RWPE2 (cell line): ENCODE measurements at regions not wholly inside any gene's neighbourhood (a gene's known extent, or its start where the extent isn't known, plus 50 kb on each side); places are given as distances from the start of the nearest gene placed in this dataset.
"Not testable (repeated sequence)": the region's sequence is repeated elsewhere in the genome, so short reads cannot be mapped to it uniquely, and the experiment has no call there.

Experiments used
- ATAC-seq: fragments of 200-7000 bp; cut with Tn5 transposase; 3 replicates; pipeline ENCODE4 v1.9.1; 2021; ENCODE audit warnings: low read depth
- DNase-seq: peaks from one replicate; pipeline ENCODE4 v3.0.0-alpha.2; 2020; ENCODE audit warnings: low spot score
- H3K27ac ChIP-seq: fragments of 450-650 bp; 2 replicates; pipeline ENCODE4 v1.5.1; 2017; ENCODE audit warnings: mild to moderate bottlenecking; ENCODE audit not compliant: poor library complexity, severe bottlenecking
- H3K27me3 ChIP-seq: fragments of 250-450 bp; sonication (Bioruptor Pico); 2 replicates; pipeline ENCODE4 v1.5.1; 2021; ENCODE audit warnings: mild to moderate bottlenecking, moderate library complexity; ENCODE audit not compliant: insufficient read depth, poor library complexity, severe bottlenecking
- H3K36me3 ChIP-seq: fragments of 250-450 bp; sonication (Bioruptor Pico); 2 replicates; pipeline ENCODE4 v1.5.1; 2020; ENCODE audit warnings: low read depth, mild to moderate bottlenecking, moderate library complexity
- H3K4me1 ChIP-seq: fragments of 250-450 bp; sonication (Bioruptor Pico); 2 replicates; pipeline ENCODE4 v1.5.1; 2021; ENCODE audit warnings: mild to moderate bottlenecking, moderate library complexity; ENCODE audit not compliant: insufficient read depth, poor library complexity, severe bottlenecking
- H3K4me3 ChIP-seq: fragments of 250-450 bp; sonication (Bioruptor Pico); 2 replicates; pipeline ENCODE4 v1.5.1; 2021; ENCODE audit warnings: mild to moderate bottlenecking, moderate library complexity; ENCODE audit not compliant: severe bottlenecking
- H3K9me3 ChIP-seq: fragments of 250-450 bp; sonication (Bioruptor Pico); 2 replicates; pipeline ENCODE4 v1.5.1; 2021; ENCODE audit warnings: mild to moderate bottlenecking, moderate library complexity; ENCODE audit not compliant: severe bottlenecking
- TF ChIP-seq, protein P1 (sequence below): fragments of 450-650 bp; IDR thresholded peaks from one replicate; pipeline ENCODE4 v1.5.1; 2017; ENCODE audit warnings: mild to moderate bottlenecking, moderate library complexity; ENCODE audit not compliant: poor library complexity, severe bottlenecking

- Histone ChIP-seq H3K27me3 (no peaks in the 10 kb centered on the region), H3K4me3 (no peak overlapping the region), H3K36me3 (no peaks in the 10 kb centered on the region), H3K9me3 (peaks cover 3% of the 10 kb centered on the region), H3K27ac (no peak overlapping the region), H3K4me1 (no peaks in the 10 kb centered on the region)
- DNase-seq, result no peak
- ATAC-seq, result no peak
- TF ChIP-seq, protein P1, sequence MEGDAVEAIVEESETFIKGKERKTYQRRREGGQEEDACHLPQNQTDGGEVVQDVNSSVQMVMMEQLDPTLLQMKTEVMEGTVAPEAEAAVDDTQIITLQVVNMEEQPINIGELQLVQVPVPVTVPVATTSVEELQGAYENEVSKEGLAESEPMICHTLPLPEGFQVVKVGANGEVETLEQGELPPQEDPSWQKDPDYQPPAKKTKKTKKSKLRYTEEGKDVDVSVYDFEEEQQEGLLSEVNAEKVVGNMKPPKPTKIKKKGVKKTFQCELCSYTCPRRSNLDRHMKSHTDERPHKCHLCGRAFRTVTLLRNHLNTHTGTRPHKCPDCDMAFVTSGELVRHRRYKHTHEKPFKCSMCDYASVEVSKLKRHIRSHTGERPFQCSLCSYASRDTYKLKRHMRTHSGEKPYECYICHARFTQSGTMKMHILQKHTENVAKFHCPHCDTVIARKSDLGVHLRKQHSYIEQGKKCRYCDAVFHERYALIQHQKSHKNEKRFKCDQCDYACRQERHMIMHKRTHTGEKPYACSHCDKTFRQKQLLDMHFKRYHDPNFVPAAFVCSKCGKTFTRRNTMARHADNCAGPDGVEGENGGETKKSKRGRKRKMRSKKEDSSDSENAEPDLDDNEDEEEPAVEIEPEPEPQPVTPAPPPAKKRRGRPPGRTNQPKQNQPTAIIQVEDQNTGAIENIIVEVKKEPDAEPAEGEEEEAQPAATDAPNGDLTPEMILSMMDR, result no peak
These were observed 2115.3 kb downstream of the TP53TG3F start for GRCh38 chr16:35574454-35575431.

- no peaks in the 10 kb centered on the region for H3K4me1 ChIP-seq
- peaks cover 3% of the 10 kb centered on the region for H3K9me3 ChIP-seq
- DNase-seq (no peak), ATAC-seq (no peak)
- TF ChIP-seq, protein P1, result no peak
- H3K27me3 ChIP-seq, result no peaks in the 10 kb centered on the region
- H3K36me3 ChIP-seq, result no peaks in the 10 kb centered on the region
- no peak overlapping the region for H3K27ac ChIP-seq
- no peak overlapping the region for H3K4me3 ChIP-seq
These were observed 2116.0 kb downstream of the TP53TG3F start for GRCh38 chr16:35575432-35575821.

- DNase-seq, result no peak
- no peak overlapping the region for H3K27ac ChIP-seq
- peaks cover 5% of the 10 kb centered on the region for H3K9me3 ChIP-seq
These were observed 2126.0 kb downstream of the TP53TG3F start for GRCh38 chr16:35585411-35585810.

DNA sequence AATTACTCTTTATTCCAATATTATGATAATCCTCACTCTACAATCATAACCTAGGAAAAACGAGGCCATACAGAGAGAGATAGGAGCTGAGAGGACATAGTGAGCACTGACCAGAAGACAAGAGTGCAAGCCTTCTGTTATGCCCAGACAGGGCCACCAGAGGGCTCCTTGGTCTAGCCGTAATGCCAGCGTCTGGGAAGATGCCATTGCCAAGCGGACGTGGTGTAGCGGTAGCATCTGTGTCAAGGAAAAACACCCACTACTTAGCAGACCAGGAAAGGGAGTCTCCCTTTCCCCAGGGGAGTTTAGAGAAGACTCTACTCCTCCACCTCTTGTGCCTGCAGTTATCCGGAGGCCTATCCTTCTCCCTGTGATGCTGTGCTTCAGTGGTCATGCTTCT is 2131.5 kb downstream of the TP53TG3F start:
- H3K36me3 ChIP-seq, DNase-seq, H3K27me3 ChIP-seq, H3K4me1 ChIP-seq, H3K9me3 ChIP-seq, H3K27ac ChIP-seq, H3K4me3 ChIP-seq, ATAC-seq: not testable (repeated sequence)
- TF ChIP-seq, protein P1, result peak; percentile 39

More at GRCh38 chr16:35585411-35585810, 2126.0 kb downstream of the TP53TG3F start:
- no peak for ATAC-seq
- H3K4me3 ChIP-seq, result no peak overlapping the region
- no peaks in the 10 kb centered on the region for H3K27me3 ChIP-seq
- H3K4me1 ChIP-seq, result no peaks in the 10 kb centered on the region
- TF ChIP-seq, protein P1, result no peak
- H3K36me3 ChIP-seq, result no peaks in the 10 kb centered on the region

DNA sequence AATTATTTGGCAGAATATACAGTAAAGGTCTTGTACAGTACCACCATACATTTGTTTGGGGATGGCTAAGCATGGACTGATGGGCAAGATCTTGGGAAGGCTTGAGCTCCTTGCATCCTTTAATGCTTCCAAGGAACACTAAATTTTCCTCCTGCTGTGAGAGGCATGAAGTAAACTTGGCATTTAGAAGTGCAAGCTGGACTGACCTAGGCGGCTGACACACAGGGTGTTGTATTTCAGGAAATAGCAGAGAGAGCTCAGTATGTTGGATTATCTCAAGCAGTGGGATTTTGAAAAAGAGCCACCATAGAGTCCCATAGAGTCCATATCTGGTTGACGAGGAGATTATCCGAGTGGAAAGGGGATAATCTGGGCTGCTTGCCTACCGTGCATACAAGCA is 2137.1 kb downstream of the TP53TG3F start:
- DNase-seq (no peak), ATAC-seq (0 out of 3 replicates have a peak, but pooled peaks have one; percentile 16)
- Histone ChIP-seq H3K36me3 (no peaks in the 10 kb centered on the region), H3K4me3 (no peak overlapping the region), H3K9me3 (no peaks in the 10 kb centered on the region), H3K4me1 (peaks cover 41% of the 10 kb centered on the region), H3K27me3 (no peaks in the 10 kb centered on the region), H3K27ac (peak overlapping the region; percentile 76)
- TF ChIP-seq, protein P1, result no peak
